HL-60 (cell line): ENCODE measurements at regions not wholly inside any gene's neighbourhood (a gene's known extent, or its start where the extent isn't known, plus 50 kb on each side); places are given as distances from the start of the nearest gene placed in this dataset.

ENCODE experiments used
- DNase-seq, 2 experiments: peaks; one replicate each; pipeline ENCODE4 v3.0.0-alpha.2; 2010 to 2020; ENCODE audit warnings: low read depth in 1 of 2, low spot score in 1 of 2
- H3K27ac ChIP-seq: fragments of 250-450 bp; sonication (Bioruptor Pico); replicated peaks from 2 replicates; pipeline ENCODE4 v1.5.1; 2020; ENCODE audit warnings: mild to moderate bottlenecking, moderate library complexity
- H3K27me3 ChIP-seq: fragments of 250-450 bp; sonication (Bioruptor Pico); 2 replicates; pipeline ENCODE4 v1.5.1; 2021; ENCODE audit warnings: mild to moderate bottlenecking, moderate library complexity; ENCODE audit not compliant: insufficient read depth, poor library complexity, severe bottlenecking
- H3K4me3 ChIP-seq: replicated peaks from 2 replicates; pipeline ENCODE4 v1.5.1; 2011; ENCODE audit warnings: mild to moderate bottlenecking, control low read depth, low read length; ENCODE audit not compliant: insufficient read depth
- CTCF ChIP-seq: IDR thresholded peaks from one replicate; pipeline ENCODE4 v1.5.1; 2011; ENCODE audit warnings: low read length, control low read depth, inconsistent platforms; ENCODE audit not compliant: insufficient read depth
- GABPA ChIP-seq: IDR thresholded peaks from 2 replicates; pipeline ENCODE4 v1.6.1; 2012; ENCODE audit warnings: low read depth
- POLR2AphosphoS5 ChIP-seq: IDR thresholded peaks from 2 replicates; pipeline ENCODE4 v1.6.1; 2012; ENCODE audit warnings: low read depth
- REST ChIP-seq: IDR thresholded peaks from 2 replicates; pipeline ENCODE4 v1.6.1; 2012; ENCODE audit warnings: low read depth; ENCODE audit not compliant: insufficient replicate concordance
- SPI1 ChIP-seq: IDR thresholded peaks from 2 replicates; pipeline ENCODE4 v1.6.1; 2012; ENCODE audit warnings: low read depth, mild to moderate bottlenecking, borderline replicate concordance

GRCh38 chr3:163852233-163852632 is 1226.1 kb downstream of the SI start:
- no peak for TF ChIP-seq POLR2AphosphoS5
- no peak for TF ChIP-seq GABPA
- no peak for TF ChIP-seq CTCF
- no peak for TF ChIP-seq REST
- TF ChIP-seq SPI1: no peak
- no peaks in the 10 kb centered on the region for H3K27me3 ChIP-seq
- H3K27ac ChIP-seq: no peak overlapping the region
- no peak overlapping the region for H3K4me3 ChIP-seq
- DNase-seq: no peak

GRCh38 chr3:163838769-163839168 is 1239.5 kb downstream of the SI start:
- H3K4me3 ChIP-seq: no peak overlapping the region

GRCh38 chr3:163832547-163832946 is 1245.7 kb downstream of the SI start:
- no peak for TF ChIP-seq REST
- TF ChIP-seq SPI1: no peak

More at GRCh38 chr3:163838769-163839168, 1239.5 kb downstream of the SI start:
- DNase-seq: no peak
- H3K27me3 ChIP-seq: no peaks in the 10 kb centered on the region
- no peak overlapping the region for H3K27ac ChIP-seq
- TF ChIP-seq SPI1: no peak
- no peak for TF ChIP-seq CTCF
- no peak for TF ChIP-seq REST
- TF ChIP-seq GABPA: no peak
- TF ChIP-seq POLR2AphosphoS5: no peak

GRCh38 chr3:163821841-163822240 is 1256.5 kb downstream of the SI start:
- no peak overlapping the region for H3K4me3 ChIP-seq

More at GRCh38 chr3:163832547-163832946, 1245.7 kb downstream of the SI start:
- no peak overlapping the region for H3K4me3 ChIP-seq
- H3K27ac ChIP-seq: no peak overlapping the region
- no peak for DNase-seq
- H3K27me3 ChIP-seq: no peaks in the 10 kb centered on the region

More at GRCh38 chr3:163821841-163822240, 1256.5 kb downstream of the SI start:
- no peaks in the 10 kb centered on the region for H3K27me3 ChIP-seq
- no peak overlapping the region for H3K27ac ChIP-seq
- DNase-seq: no peak
- TF ChIP-seq SPI1 (no peak), REST (no peak), CTCF (no peak), GABPA (no peak), POLR2AphosphoS5 (no peak)
